PC-9 (cell line): ENCODE measurements at regions not wholly inside any gene's neighbourhood (a gene's known extent, or its start where the extent isn't known, plus 50 kb on each side); places are given as distances from the start of the nearest gene placed in this dataset.

ENCODE experiments used
- EZH2 ChIP-seq: fragments of 200-600 bp; sonication (generic); IDR thresholded peaks from 2 replicates; pipeline ENCODE4 v1.8.0; 2017; ENCODE audit warnings: antibody characterized with exemption, low read depth
- TF ChIP-seq, protein P1 (sequence below): fragments of 200-600 bp; sonication (generic); conservative IDR thresholded peaks from 2 replicates; pipeline ENCODE4 v1.6.1; 2017; ENCODE audit warnings: mixed run types, antibody characterized with exemption, mild to moderate bottlenecking, moderate library complexity

GRCh38 chr7:131249003-131249402 lies 78.7 kb upstream of the MKLN1 start:
- TF ChIP-seq, protein P1, sequence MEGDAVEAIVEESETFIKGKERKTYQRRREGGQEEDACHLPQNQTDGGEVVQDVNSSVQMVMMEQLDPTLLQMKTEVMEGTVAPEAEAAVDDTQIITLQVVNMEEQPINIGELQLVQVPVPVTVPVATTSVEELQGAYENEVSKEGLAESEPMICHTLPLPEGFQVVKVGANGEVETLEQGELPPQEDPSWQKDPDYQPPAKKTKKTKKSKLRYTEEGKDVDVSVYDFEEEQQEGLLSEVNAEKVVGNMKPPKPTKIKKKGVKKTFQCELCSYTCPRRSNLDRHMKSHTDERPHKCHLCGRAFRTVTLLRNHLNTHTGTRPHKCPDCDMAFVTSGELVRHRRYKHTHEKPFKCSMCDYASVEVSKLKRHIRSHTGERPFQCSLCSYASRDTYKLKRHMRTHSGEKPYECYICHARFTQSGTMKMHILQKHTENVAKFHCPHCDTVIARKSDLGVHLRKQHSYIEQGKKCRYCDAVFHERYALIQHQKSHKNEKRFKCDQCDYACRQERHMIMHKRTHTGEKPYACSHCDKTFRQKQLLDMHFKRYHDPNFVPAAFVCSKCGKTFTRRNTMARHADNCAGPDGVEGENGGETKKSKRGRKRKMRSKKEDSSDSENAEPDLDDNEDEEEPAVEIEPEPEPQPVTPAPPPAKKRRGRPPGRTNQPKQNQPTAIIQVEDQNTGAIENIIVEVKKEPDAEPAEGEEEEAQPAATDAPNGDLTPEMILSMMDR: no peak
- TF ChIP-seq EZH2: no peak
